ENCODE measurements at regions not wholly inside any gene's neighbourhood (a gene's known extent, or its start where the extent isn't known, plus 50 kb on each side); places are given as distances from the start of the nearest gene placed in this dataset.

DNA sequence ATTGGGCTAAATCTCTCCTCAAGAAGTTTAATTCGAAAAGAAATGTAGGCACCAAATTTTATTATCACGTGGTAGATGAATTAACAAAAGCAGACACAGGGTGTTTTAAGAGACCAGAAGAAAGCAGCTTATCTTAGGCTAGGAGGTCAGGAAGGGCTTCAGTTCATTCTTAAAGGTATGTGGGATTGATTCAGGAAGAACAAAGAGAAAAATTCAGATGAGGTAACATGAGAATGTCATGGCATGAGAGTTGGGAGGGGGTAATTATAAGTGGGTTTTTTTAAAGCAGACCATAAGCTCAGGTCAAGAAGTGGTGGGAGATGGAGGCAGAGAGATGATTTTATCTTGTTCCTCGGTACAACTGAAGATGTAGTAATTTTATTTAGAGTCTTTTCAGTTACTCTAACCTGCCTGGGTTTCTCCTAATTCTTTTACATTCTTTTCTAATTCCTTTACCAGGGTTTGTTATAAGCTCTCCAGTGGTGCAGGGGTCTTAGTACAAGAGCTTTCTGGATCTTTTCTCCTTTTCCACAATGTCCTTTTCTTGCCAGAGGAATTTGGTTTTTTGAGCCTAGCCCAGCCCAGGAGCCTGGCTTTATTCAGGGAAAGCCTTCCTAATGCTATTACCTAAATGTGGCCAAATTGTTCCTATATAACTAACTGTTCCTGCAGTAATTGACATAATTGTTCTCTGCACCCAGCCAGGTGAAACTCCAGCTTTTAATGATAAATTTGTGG, 474.1 kb upstream of the BTBD3 start:
- CTCF ChIA-PET, result no interaction called here
- Histone ChIP-seq H3K27me3 (ENCODE audit: control insufficient read depth, insufficient read depth, low read length) (no peaks in the 10 kb centered on the region), H3K4me3 (ENCODE audit: low read depth in 2 of 2, low read length in 2 of 2) (no peak overlapping the region), H3K9me3 (ENCODE audit: control insufficient read depth, insufficient read depth, low read depth, low read length) (no peaks in the 10 kb centered on the region), H3K4me1 (ENCODE audit: control insufficient read depth, insufficient read depth, low read length) (no peaks in the 10 kb centered on the region), H3K27ac (ENCODE audit: low read length) (no peak overlapping the region; the same call in 1 of the 2 replicates), H3K36me3 (ENCODE audit: control insufficient read depth, insufficient read depth, low read length) (no peaks in the 10 kb centered on the region)
- TF ChIP-seq REST (IDR thresholded peaks at IDR 0.05; ENCODE audit: insufficient read depth in 1 of 2, low read depth in 2 of 2, low read length in 1 of 2), result no peak
- no peak for ATAC-seq
- intact Hi-C loops (cut with micrococcal nuclease; ENCODE audit: unreplicated experiment) (no loop called here), in situ Hi-C loops (cut with HindIII; ENCODE audit: low pct_unique_long_range_greater_than_20kb, low sequenced_read_pairs) (no loop called here)
- DNase-seq (ENCODE audit: low read depth, low spot score), result no peak
- POLR2A ChIA-PET, result interaction anchor here (0.7 kb wide), 1 partner anchor 52 kb away, joined by 3 read pairs; no protein-coding TSS in a partner anchor
- no TSS peak for BruUV-seq (replicated peaks)

DNA sequence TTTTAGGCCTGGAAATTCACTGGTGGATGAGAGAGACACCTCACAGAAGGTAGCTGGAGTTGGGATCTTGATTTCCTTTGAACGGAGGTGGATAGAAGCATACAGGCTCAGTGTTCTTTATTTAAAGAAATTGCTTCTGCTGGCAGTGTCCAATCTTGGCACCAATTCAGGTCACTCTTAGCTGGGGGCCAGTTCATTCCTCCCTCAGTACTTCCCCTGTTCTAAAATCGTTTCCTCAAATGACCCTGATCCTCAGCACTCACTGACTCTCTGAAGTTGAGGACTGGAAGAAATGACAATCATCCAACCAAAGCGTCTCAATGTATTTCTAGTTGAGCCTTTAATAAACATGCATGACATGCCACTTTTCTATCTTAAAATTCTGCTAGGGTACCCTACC, 472.5 kb upstream of the BTBD3 start:
- ChIA-PET POLR2A (no interaction called here), CTCF (no interaction called here)
- in situ Hi-C loops (cut with HindIII; ENCODE audit: low pct_unique_long_range_greater_than_20kb, low sequenced_read_pairs), result no loop called here
- no peaks in the 10 kb centered on the region for H3K36me3 ChIP-seq (ENCODE audit: control insufficient read depth, insufficient read depth, low read length)
- no peak overlapping the region for H3K27ac ChIP-seq (ENCODE audit: low read length)
- TF ChIP-seq CTCF (IDR thresholded peaks at IDR 0.05), result no peak
- no peak for TF ChIP-seq SIN3A (IDR thresholded peaks at IDR 0.05; ENCODE audit: borderline replicate concordance, insufficient read depth, low read depth, low read length)
- no peak for TF ChIP-seq POLR2AphosphoS5 (IDR thresholded peaks at IDR 0.05; ENCODE audit: low read depth, low read length)
- no peak for TF ChIP-seq TCF7L2 (IDR thresholded peaks at IDR 0.05; ENCODE audit: low read depth, low read length)
- TF ChIP-seq REST (IDR thresholded peaks at IDR 0.05; ENCODE audit: insufficient read depth in 1 of 2, low read depth in 2 of 2, low read length in 1 of 2), result no peak
- H3K27me3 ChIP-seq (ENCODE audit: control insufficient read depth, insufficient read depth, low read length), result no peaks in the 10 kb centered on the region
- intact Hi-C loops (cut with micrococcal nuclease; ENCODE audit: unreplicated experiment), result no loop called here
- DNase-seq (ENCODE audit: low read depth, low spot score) (no peak), ATAC-seq (no peak)
- no TSS peak for BruUV-seq (replicated peaks)
- H3K4me1 ChIP-seq (ENCODE audit: control insufficient read depth, insufficient read depth, low read length), result no peaks in the 10 kb centered on the region
- no peaks in the 10 kb centered on the region for H3K9me3 ChIP-seq (ENCODE audit: control insufficient read depth, insufficient read depth, low read depth, low read length)
- H3K4me3 ChIP-seq (ENCODE audit: low read depth in 2 of 2, low read length in 2 of 2), result no peak overlapping the region

Measured in Panc1 (cell line).